Ovary (tissue), 3 donors: ENCODE measurements at regions not wholly inside any gene's neighbourhood (a gene's known extent, or its start where the extent isn't known, plus 50 kb on each side); places are given as distances from the start of the nearest gene placed in this dataset.

ENCODE experiments used
- CTCF ChIP-seq, 3 donors: fragments of 450-650 bp in 2 of 3; fragments of 200-600 bp in 1 of 3; IDR thresholded peaks; one replicate each; pipeline versions ENCODE4 v1.5.1 to v1.8.0; 2016 to 2022; ENCODE audit warnings: antibody characterized with exemption in 3 of 3, mild to moderate bottlenecking in 1 of 3
- POLR2A ChIP-seq: fragments of 450-650 bp; IDR thresholded peaks from one replicate; pipeline ENCODE4 v1.6.1; 2017; ENCODE audit warnings: antibody characterized with exemption, mild to moderate bottlenecking, moderate library complexity
- donor health status: DM: no; HTN: no; CAD: no.

GRCh38 chr20:29427201-29428060 lies 1830.0 kb upstream of the DEFB115 start:
- TF ChIP-seq CTCF (IDR thresholded peaks at IDR 0.05) = no peak
- no peak for TF ChIP-seq POLR2A
